GM21825 (cell line): ENCODE measurements at regions not wholly inside any gene's neighbourhood (a gene's known extent, or its start where the extent isn't known, plus 50 kb on each side); places are given as distances from the start of the nearest gene placed in this dataset.
"Not testable (repeated sequence)": the region's sequence is repeated elsewhere in the genome, so short reads cannot be mapped to it uniquely, and the experiment has no call there.

Experiments used
- ATAC-seq: cut with Tn5 transposase; IDR thresholded peaks from one replicate; pipeline ENCODE4 v1.9.1; 2021; ENCODE audit warnings: mild to moderate bottlenecking, moderate library complexity; ENCODE audit not compliant: unreplicated experiment

GRCh38 chr2:31739161-31739560 lies 158.4 kb upstream of the SRD5A2 start:
- no peak for ATAC-seq

DNA sequence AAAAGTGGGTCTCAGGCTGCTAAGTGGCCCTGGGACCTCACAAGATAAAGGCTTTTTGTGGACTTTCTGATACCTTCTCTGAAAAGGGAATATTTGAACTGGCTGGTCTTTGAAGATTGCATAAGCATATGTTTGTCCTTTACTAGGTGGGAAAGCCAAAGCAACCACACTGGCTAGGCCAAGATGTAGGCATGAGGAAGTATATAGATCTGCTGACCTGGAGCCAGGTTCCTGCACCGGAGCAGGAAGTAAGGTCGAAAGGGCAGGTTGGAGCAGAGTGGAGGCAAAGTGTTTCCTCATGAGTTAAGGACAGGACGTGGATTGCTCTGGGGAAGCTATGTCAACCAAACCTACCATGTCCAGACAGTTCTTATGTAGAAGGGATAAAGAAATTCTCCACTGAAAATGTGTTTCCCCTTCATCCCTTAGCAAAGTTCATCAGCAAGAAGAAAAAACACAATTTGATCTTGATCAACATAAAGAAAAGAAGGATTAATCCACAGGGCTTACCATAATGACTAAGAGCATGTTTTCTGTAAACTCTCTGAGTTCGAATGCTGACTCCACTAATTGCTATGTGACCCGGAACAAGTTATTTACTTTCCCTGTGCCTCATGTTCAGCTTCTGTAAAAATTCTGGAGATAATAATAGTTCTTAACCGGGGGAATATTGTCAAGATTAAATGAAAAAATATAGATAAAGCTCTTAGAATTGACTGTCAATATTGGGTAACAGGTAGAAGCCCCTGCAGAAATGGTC lies 156.1 kb upstream of the SRD5A2 start:
- no peak for ATAC-seq

- no peak for ATAC-seq
These were observed 155.0 kb upstream of the SRD5A2 start for GRCh38 chr2:31735716-31736115.

- ATAC-seq: no peak
These were observed 148.8 kb upstream of the SRD5A2 start for GRCh38 chr2:31729442-31730092.

GRCh38 chr2:31729065-31729439 lies 148.3 kb upstream of the SRD5A2 start:
- no peak for ATAC-seq

GRCh38 chr2:31728406-31729064 lies 147.8 kb upstream of the SRD5A2 start:
- ATAC-seq: no peak

- ATAC-seq: no peak
These were observed 145.7 kb upstream of the SRD5A2 start for GRCh38 chr2:31726457-31726856.

DNA sequence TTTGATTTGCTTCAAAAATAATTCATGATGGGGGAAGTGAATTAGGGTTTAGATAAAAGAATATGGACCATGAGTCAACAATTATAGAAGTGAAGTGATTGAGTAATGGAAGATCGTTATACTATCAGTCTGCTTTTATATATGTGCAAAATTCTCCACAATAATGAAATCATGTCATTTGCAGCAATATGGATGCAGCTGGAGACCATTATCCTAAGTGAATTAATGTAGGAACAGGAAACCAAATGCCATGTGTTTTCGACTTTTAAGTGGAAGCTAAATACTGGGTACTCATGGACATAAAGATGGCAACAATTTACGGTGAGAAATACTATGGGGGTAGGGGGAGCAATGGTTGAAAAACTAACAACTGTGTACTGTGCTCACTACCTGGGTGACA lies 144.7 kb upstream of the SRD5A2 start:
- ATAC-seq: no peak

- no peak for ATAC-seq
These were observed 131.0 kb upstream of the SRD5A2 start for GRCh38 chr2:31711737-31712136.

DNA sequence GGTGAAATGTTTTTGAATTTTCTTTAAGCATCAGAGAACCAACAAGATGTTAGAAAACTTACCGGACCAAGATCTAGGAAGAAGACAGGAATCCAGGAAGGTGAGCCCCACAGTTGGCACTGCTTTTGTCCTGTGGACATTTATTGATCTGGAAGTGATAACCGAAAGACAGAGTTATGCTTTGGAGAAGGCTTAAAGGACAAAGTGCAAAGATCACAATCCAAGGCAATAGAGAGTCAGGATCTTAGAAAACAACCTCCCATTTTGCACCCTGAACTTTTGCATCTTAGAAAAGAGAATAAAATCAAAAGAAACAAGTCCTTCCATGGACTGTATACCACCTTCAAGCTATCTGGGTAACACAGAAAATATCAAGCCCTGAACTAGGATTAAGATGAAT lies 129.4 kb upstream of the SRD5A2 start:
- ATAC-seq: no peak

- no peak for ATAC-seq
These were observed 127.3 kb upstream of the SRD5A2 start for GRCh38 chr2:31707992-31708391.

- ATAC-seq: no peak
These were observed 123.9 kb upstream of the SRD5A2 start for GRCh38 chr2:31704561-31705212.

DNA sequence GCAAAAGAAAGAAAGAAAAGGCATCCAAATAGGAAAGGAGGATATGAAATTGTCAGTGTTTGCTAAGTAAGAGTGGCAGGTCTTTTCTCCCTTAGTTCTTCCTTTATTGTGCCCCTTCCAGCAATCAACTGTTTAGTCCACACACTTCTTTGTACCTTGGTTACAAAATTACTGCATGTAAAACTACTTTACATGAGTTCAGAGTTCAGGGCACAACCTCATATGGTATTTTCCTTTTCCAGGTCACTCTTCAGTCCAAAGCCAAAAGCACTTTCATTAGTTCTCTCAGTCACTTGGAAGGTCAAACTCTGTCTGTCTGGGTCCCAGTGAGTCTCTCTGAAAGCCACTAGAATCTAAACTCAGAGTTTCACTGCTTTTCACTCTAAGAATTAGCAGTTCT lies 122.5 kb upstream of the SRD5A2 start:
- ATAC-seq: no peak

DNA sequence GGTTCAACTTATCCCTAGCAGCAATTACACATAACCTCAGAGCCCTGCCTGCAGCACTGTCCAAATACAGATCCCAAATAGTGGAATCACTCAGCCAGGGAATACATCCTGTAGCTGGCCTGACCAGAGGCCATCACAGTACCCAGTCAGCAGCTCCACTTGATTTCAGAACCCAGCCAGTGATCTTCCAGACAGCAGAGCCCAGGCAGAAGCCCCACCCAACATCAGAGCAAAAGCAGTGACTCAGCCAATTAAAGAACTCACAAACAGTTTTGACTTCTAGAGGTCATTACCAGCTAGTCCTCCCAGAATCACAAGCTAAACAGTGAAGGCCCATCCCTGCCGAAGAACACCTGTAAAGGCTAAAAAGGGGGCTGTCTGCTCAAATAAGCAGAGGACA lies 118.0 kb upstream of the SRD5A2 start:
- ATAC-seq: no peak

- ATAC-seq: no peak
These were observed 115.3 kb upstream of the SRD5A2 start for GRCh38 chr2:31696068-31696467.

DNA sequence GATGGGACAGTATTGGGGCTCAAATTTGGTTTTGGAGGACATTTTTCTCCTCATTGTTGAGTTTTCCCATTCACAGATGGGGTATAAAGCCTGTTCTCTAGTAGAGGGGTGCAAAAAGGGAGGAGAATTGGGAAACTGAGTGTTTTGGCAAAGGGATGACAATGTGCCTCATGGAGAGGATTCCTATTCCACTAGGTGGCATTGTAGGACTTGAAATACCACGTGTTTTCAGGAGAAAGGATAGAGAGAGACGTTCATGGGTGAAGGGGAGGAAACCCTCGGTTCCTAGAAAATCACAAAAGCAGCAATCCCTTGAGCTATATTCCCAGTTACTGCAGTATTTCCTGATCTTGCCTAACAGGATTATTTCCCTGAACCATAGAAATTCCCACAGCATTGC lies 113.7 kb upstream of the SRD5A2 start:
- no peak for ATAC-seq

DNA sequence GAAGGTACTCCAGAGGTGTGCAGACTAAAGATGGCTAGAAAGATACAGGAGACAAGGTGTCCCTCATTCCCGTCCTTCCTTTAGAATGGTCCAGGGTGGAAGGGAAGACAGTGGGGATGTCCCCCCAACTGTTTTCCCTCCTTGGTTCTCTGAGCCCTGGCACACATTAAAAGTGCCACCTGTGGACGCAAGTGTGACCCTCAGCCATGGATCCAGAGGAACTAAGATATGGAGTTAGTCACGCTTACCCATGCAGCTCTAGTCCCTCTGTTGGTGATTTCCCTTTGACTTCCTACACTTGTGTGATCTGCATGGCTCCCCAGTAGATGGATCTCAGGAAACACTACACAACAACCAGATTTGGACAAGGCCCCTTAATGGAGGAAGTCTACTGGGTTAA lies 113.1 kb upstream of the SRD5A2 start:
- no peak for ATAC-seq

DNA sequence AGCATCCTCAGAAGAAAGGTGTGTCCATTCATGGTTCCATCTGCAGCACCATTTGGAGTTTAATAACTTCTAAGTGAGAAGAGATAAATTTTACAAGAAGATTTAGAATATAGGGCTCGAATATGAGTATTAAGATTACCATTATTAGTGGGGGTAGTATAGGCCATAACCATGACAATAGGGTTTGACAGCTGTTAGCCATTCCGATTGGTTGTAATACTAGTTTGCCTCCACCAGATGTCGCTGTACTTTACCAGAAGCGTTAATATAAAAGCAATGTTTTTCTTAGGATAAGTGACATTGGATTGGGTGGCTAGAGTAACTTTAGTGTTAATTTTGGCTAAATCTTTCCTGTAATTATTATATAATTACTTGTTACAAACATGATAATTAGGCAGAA lies 107.5 kb upstream of the SRD5A2 start:
- ATAC-seq: no peak

- not testable (repeated sequence) for ATAC-seq
These were observed 102.8 kb upstream of the SRD5A2 start for GRCh38 chr2:31683506-31683905.

GRCh38 chr2:31675485-31675901 lies 94.8 kb upstream of the SRD5A2 start:
- no peak for ATAC-seq

GRCh38 chr2:31674446-31674845 lies 93.7 kb upstream of the SRD5A2 start:
- ATAC-seq: no peak

- no peak for ATAC-seq
These were observed 86.1 kb upstream of the SRD5A2 start for GRCh38 chr2:31666878-31667277.
